GM21619 (cell line): ENCODE measurements at regions not wholly inside any gene's neighbourhood (a gene's known extent, or its start where the extent isn't known, plus 50 kb on each side); places are given as distances from the start of the nearest gene placed in this dataset.

Source experiments
- ATAC-seq: cut with Tn5 transposase; IDR thresholded peaks from one replicate; pipeline ENCODE4 v1.9.1; 2021; ENCODE audit not compliant: unreplicated experiment

GRCh38 chr14:56870336-56870735, 60.1 kb upstream of the OTX2 start:
- ATAC-seq = no peak

GRCh38 chr14:56868660-56869059, 58.4 kb upstream of the OTX2 start:
- no peak for ATAC-seq

- ATAC-seq = no peak
These were observed 52.6 kb upstream of the OTX2 start for GRCh38 chr14:56862836-56863235.

GRCh38 chr14:56860441-56860840, 50.2 kb upstream of the OTX2 start:
- ATAC-seq = no peak
